HG03354 (cell line): ENCODE measurements at regions not wholly inside any gene's neighbourhood (a gene's known extent, or its start where the extent isn't known, plus 50 kb on each side); places are given as distances from the start of the nearest gene placed in this dataset.

ENCODE experiments used
- ATAC-seq: cut with Tn5 transposase; IDR thresholded peaks from one replicate; pipeline ENCODE4 v1.9.1; 2021; ENCODE audit warnings: mild to moderate bottlenecking; ENCODE audit not compliant: unreplicated experiment, poor library complexity, severe bottlenecking

- no peak for ATAC-seq
These were observed 50.5 kb upstream of the FBRSL1 start for GRCh38 chr12:132439333-132439904.

GRCh38 chr12:132438726-132439125 lies 51.2 kb upstream of the FBRSL1 start:
- ATAC-seq: no peak

- ATAC-seq: no peak
These were observed 51.8 kb upstream of the FBRSL1 start for GRCh38 chr12:132437943-132438700.

GRCh38 chr12:132437252-132437932 lies 52.6 kb upstream of the FBRSL1 start:
- no peak for ATAC-seq

GRCh38 chr12:132436791-132437251 lies 53.1 kb upstream of the FBRSL1 start:
- no peak for ATAC-seq

GRCh38 chr12:132435486-132436187 lies 54.3 kb upstream of the FBRSL1 start:
- ATAC-seq: no peak

GRCh38 chr12:132433641-132434395 lies 56.1 kb upstream of the FBRSL1 start:
- ATAC-seq: no peak

GRCh38 chr12:132432721-132433577 lies 57.0 kb upstream of the FBRSL1 start:
- ATAC-seq: no peak

- no peak for ATAC-seq
These were observed 57.7 kb upstream of the FBRSL1 start for GRCh38 chr12:132432126-132432705.

GRCh38 chr12:132430838-132431774 lies 58.8 kb upstream of the FBRSL1 start:
- no peak for ATAC-seq

GRCh38 chr12:132429946-132430643 lies 59.9 kb upstream of the FBRSL1 start:
- peak; percentile 79 for ATAC-seq

- ATAC-seq: no peak
These were observed 60.4 kb upstream of the FBRSL1 start for GRCh38 chr12:132429602-132429945.

- no peak for ATAC-seq
These were observed 60.9 kb upstream of the FBRSL1 start for GRCh38 chr12:132428936-132429601.

- no peak for ATAC-seq
These were observed 61.7 kb upstream of the FBRSL1 start for GRCh38 chr12:132427999-132428935.

- no peak for ATAC-seq
These were observed 62.7 kb upstream of the FBRSL1 start for GRCh38 chr12:132427174-132427768.
